Activated CD8-positive, alpha-beta T cell treated with anti-CD3 and anti-CD28 coated beads for 36 hours (primary cell): ENCODE measurements at regions not wholly inside any gene's neighbourhood (a gene's known extent, or its start where the extent isn't known, plus 50 kb on each side); places are given as distances from the start of the nearest gene placed in this dataset.
"Not testable (repeated sequence)": the region's sequence is repeated elsewhere in the genome, so short reads cannot be mapped to it uniquely, and the experiment has no call there.

Experiments used
- ATAC-seq: fragments of 200-7000 bp; cut with Tn5 transposase; one replicate; pipeline ENCODE4 v1.10.0; 2021; ENCODE audit warnings: mild to moderate bottlenecking, moderate library complexity
- CTCF ChIA-PET: fragments of 350-600 bp; sonication (Branson Sonifier 250); formaldehyde crosslinking; loops from one replicate; lab custom pipeline; 2021; ENCODE audit warnings: antibody characterized with exemption; lab: Charles Lee
- POLR2A ChIA-PET: fragments of 350-600 bp; sonication (Branson Sonifier 250); formaldehyde crosslinking; loops from one replicate; lab custom pipeline; 2021; ENCODE audit warnings: antibody characterized with exemption; lab: Charles Lee
- DNase-seq: peaks from one replicate; pipeline ENCODE4 v3.0.0-alpha.2; 2020
- H3K27ac Mint-ChIP-seq: one replicate; pipeline ENCODE4 v1.8.0; 2021; ENCODE audit warnings: mild to moderate bottlenecking, mixed read lengths
- H3K27me3 Mint-ChIP-seq: one replicate; pipeline ENCODE4 v1.8.0; 2021; ENCODE audit warnings: mixed read lengths
- H3K36me3 Mint-ChIP-seq: one replicate; pipeline ENCODE4 v1.8.0; 2021; ENCODE audit warnings: low read depth, mixed read lengths
- H3K4me1 Mint-ChIP-seq: one replicate; pipeline ENCODE4 v1.8.0; 2021; ENCODE audit warnings: low read depth, mixed read lengths
- H3K4me3 Mint-ChIP-seq: one replicate; pipeline ENCODE4 v1.8.0; 2021; ENCODE audit warnings: mild to moderate bottlenecking, moderate library complexity, mixed read lengths
- H3K9me3 Mint-ChIP-seq: one replicate; pipeline ENCODE4 v1.8.0; 2021; ENCODE audit warnings: mixed read lengths
- intact Hi-C: fragments of 100-400 bp; cut with micrococcal nuclease; formaldehyde crosslinking; loops from one replicate; pipeline ENCODE4 v1.10.0; 2022
- TF ChIP-seq, protein P1 (sequence below): fragments of 200-600 bp; IDR thresholded peaks from one replicate; pipeline ENCODE4 v1.8.0; 2022; ENCODE audit warnings: antibody characterized with exemption, mild to moderate bottlenecking

DNA sequence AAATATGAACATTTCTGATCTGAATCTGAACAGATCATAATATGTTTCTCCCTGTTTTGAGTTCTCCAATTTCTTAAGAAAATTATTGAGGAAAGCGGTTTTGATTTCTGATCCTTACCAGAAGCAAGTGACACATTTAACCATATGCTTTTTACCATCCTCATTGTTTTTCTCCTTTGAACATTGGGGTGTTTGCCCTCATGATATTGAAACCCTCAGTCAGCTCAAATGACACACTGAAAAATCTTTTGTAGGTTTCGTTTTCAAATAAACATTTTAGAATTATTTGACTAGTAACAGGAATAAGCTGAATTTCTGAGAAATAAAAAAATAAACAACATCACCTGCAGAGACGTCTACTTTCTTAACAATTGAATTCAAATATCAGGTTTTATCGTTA is 252.1 kb downstream of the DOK5 start:
- H3K36me3 Mint-ChIP-seq, result no peaks in the 10 kb centered on the region
- TF ChIP-seq, protein P1, sequence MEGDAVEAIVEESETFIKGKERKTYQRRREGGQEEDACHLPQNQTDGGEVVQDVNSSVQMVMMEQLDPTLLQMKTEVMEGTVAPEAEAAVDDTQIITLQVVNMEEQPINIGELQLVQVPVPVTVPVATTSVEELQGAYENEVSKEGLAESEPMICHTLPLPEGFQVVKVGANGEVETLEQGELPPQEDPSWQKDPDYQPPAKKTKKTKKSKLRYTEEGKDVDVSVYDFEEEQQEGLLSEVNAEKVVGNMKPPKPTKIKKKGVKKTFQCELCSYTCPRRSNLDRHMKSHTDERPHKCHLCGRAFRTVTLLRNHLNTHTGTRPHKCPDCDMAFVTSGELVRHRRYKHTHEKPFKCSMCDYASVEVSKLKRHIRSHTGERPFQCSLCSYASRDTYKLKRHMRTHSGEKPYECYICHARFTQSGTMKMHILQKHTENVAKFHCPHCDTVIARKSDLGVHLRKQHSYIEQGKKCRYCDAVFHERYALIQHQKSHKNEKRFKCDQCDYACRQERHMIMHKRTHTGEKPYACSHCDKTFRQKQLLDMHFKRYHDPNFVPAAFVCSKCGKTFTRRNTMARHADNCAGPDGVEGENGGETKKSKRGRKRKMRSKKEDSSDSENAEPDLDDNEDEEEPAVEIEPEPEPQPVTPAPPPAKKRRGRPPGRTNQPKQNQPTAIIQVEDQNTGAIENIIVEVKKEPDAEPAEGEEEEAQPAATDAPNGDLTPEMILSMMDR, result no peak
- no peak for ATAC-seq
- H3K9me3 Mint-ChIP-seq, result no peaks in the 10 kb centered on the region
- DNase-seq, result no peak
- no peak overlapping the region for H3K4me3 Mint-ChIP-seq
- H3K27me3 Mint-ChIP-seq, result no peaks in the 10 kb centered on the region
- ChIA-PET CTCF (no interaction called here), POLR2A (no interaction called here)
- H3K27ac Mint-ChIP-seq, result no peak overlapping the region
- H3K4me1 Mint-ChIP-seq, result no peaks in the 10 kb centered on the region
- intact Hi-C loops, result no loop called here

DNA sequence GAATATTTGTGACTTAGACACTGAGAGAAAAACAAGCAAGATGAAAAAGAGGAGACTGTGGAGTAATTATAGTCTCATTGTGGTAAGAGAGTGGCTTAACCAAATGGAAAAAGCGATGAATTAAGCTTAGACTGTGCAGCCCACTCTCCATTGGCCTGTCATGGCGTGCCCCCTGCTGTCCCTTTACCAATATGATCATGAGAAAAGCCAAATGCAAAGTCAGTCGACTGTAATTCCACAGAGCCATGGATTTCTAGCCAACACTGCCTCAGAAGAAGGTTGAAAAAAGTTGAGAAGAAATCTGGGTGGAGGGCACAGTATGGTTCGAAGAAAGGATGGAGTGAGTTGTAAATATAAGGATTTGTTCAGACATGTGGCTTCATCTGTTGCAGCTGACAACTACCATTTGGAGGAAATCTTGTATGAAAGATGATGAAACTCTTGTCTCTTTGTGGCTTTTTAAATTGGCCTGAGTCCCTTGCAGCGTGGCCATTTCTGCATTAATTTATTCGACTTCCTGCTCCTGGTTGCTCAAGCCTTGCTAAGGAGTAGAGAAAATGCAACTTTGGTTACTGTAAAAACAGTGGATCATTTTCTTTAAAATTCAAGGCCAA is 251.4 kb downstream of the DOK5 start:
- peak; percentile 6 for DNase-seq
- Mint-ChIP-seq H3K9me3 (peaks cover 3% of the 10 kb centered on the region), H3K4me3 (no peak overlapping the region), H3K36me3 (no peaks in the 10 kb centered on the region), H3K27ac (no peak overlapping the region), H3K4me1 (no peaks in the 10 kb centered on the region), H3K27me3 (peaks cover 3% of the 10 kb centered on the region)
- intact Hi-C loops, result no loop called here
- CTCF ChIA-PET, result interaction anchor here (1.3 kb wide), 1 partner anchor 11 kb away, joined by 3 read pairs; no protein-coding TSS in a partner anchor
- ATAC-seq, result no peak
- TF ChIP-seq, protein P1, result no peak
- POLR2A ChIA-PET, result no interaction called here

DNA sequence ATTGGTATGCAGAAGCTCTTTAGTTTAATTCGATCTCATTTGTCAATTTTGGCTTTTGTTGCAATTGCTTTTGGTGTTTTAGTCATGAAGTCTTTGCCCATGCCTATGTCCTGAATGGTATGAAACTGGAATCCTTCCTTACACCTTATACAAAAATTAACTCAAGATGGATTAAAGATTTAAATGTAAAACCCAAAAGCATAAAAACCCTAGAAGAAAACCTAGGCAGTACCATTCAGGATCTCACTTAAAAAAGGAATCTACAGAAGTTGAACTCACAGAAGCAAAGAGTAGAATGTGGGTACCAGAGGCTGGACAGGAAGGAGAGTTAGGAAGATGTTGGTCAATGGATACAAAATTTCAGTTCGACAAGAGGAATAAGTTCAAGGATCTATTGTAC is 249.9 kb downstream of the DOK5 start:
- H3K9me3 Mint-ChIP-seq, intact Hi-C loops, POLR2A ChIA-PET, H3K27ac Mint-ChIP-seq, H3K4me1 Mint-ChIP-seq, H3K36me3 Mint-ChIP-seq, H3K4me3 Mint-ChIP-seq, DNase-seq, ATAC-seq, H3K27me3 Mint-ChIP-seq: not testable (repeated sequence)
- CTCF ChIA-PET, result interaction anchor here (0.6 to 1.3 kb wide), 2 partner anchors 9 to 410 kb away, joined by 3 read pairs; no protein-coding TSS in a partner anchor

DNA sequence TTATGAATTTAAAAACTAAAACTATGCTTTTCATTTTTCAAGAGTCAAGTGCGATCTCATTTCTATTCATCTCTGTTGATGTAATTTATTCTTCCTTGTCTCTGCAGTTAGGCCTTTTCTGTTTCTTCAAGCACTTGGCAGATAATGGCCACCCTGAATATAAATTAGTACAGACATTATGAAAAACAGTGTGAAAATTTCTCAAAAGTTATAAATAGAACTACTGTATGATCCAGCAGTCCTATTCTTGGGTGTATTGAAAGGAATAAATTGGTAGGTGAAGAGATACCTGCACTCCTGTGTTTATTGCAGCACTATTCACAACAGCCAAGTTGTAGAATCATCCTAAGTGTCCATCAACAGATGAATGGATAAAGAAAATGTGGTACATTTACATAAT is 248.3 kb downstream of the DOK5 start:
- TF ChIP-seq, protein P1, result no peak
- intact Hi-C loops, result no loop called here
- no peak for ATAC-seq
- no peak for DNase-seq
- POLR2A ChIA-PET, result no interaction called here
- CTCF ChIA-PET, result no interaction called here
- H3K36me3 Mint-ChIP-seq, result no peaks in the 10 kb centered on the region
- H3K27ac Mint-ChIP-seq, result no peak overlapping the region
- no peaks in the 10 kb centered on the region for H3K4me1 Mint-ChIP-seq
- peaks cover 4% of the 10 kb centered on the region for H3K27me3 Mint-ChIP-seq
- peaks cover 3% of the 10 kb centered on the region for H3K9me3 Mint-ChIP-seq
- no peak overlapping the region for H3K4me3 Mint-ChIP-seq

DNA sequence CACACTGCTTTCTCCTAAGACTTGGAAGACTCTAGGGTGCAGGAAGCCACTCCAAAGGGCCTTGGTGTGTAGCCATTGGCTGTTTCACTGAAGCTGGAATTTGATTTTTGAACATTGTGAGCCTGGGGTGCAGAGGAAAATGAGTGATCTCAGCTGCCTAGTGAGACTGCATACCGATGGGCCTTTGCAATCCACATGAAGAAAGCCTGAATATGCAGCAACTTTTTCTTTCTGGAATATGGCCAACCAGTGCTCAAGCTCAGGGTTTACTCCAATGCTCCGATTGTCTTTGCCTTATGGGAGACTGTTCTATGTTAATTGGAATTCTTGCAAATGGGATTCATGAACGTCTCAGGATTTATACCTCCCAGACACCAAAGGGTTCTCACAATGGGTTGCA is 242.6 kb downstream of the DOK5 start:
- TF ChIP-seq, protein P1, result no peak
- H3K9me3 Mint-ChIP-seq, result peaks cover 3% of the 10 kb centered on the region
- CTCF ChIA-PET, result no interaction called here
- POLR2A ChIA-PET, result no interaction called here
- DNase-seq (no peak), ATAC-seq (no peak)
- intact Hi-C loops, result no loop called here
- no peak overlapping the region for H3K27ac Mint-ChIP-seq
- peaks cover 4% of the 10 kb centered on the region for H3K27me3 Mint-ChIP-seq
- no peak overlapping the region for H3K4me3 Mint-ChIP-seq
- H3K36me3 Mint-ChIP-seq, result no peaks in the 10 kb centered on the region
- H3K4me1 Mint-ChIP-seq, result no peaks in the 10 kb centered on the region
